GM23248 (cell line): ENCODE measurements at regions not wholly inside any gene's neighbourhood (a gene's known extent, or its start where the extent isn't known, plus 50 kb on each side); places are given as distances from the start of the nearest gene placed in this dataset.

Experiments
- DNase-seq: peaks from one replicate; pipeline ENCODE4 v3.0.0-alpha.2; 2015
- H2AFZ ChIP-seq: fragments of 200-600 bp; sonication (generic); 2 replicates; pipeline ENCODE4 v1.6.1; 2016; ENCODE audit warnings: antibody characterized with exemption
- H3F3A ChIP-seq: fragments of 200-600 bp; sonication (generic); 2 replicates; pipeline ENCODE4 v1.6.1; 2016; ENCODE audit warnings: mild to moderate bottlenecking, antibody characterized with exemption, mixed run types; ENCODE audit not compliant: insufficient read depth
- H3K27ac ChIP-seq: fragments of 200-600 bp; sonication (generic); 2 replicates; pipeline ENCODE4 v1.5.1; 2016; ENCODE audit warnings: mild to moderate bottlenecking
- H3K27me3 ChIP-seq: fragments of 200-600 bp; sonication (generic); replicated peaks from 2 replicates; pipeline ENCODE4 v1.6.1; 2016; ENCODE audit warnings: mild to moderate bottlenecking; ENCODE audit not compliant: insufficient read depth
- H3K36me3 ChIP-seq: fragments of 200-600 bp; sonication (generic); 2 replicates; pipeline ENCODE4 v1.6.1; 2016; ENCODE audit warnings: low read depth, mild to moderate bottlenecking
- H3K4me1 ChIP-seq: fragments of 200-600 bp; sonication (generic); 2 replicates; pipeline ENCODE4 v1.6.1; 2016; ENCODE audit warnings: mild to moderate bottlenecking; ENCODE audit not compliant: insufficient read depth
- H3K4me2 ChIP-seq: fragments of 200-600 bp; sonication (generic); one replicate; pipeline ENCODE4 v1.6.1; 2016; ENCODE audit warnings: mild to moderate bottlenecking; ENCODE audit not compliant: unreplicated experiment
- H3K4me3 ChIP-seq: fragments of 200-600 bp; sonication (generic); 2 replicates; pipeline ENCODE4 v1.5.1; 2016; ENCODE audit warnings: mild to moderate bottlenecking
- H3K79me2 ChIP-seq: fragments of 200-600 bp; sonication (generic); 2 replicates; pipeline ENCODE4 v1.6.1; 2016; ENCODE audit warnings: mild to moderate bottlenecking; ENCODE audit not compliant: insufficient read depth
- H3K9ac ChIP-seq: fragments of 200-600 bp; sonication (generic); 2 replicates; pipeline ENCODE4 v1.6.1; 2016; ENCODE audit warnings: mild to moderate bottlenecking
- H3K9me2 ChIP-seq: fragments of 200-600 bp; sonication (generic); 2 replicates; pipeline ENCODE4 v1.6.1; 2016; ENCODE audit warnings: mixed run types, mild to moderate bottlenecking, moderate library complexity; ENCODE audit not compliant: insufficient read depth
- H3K9me3 ChIP-seq: fragments of 200-600 bp; sonication (generic); one replicate; pipeline ENCODE4 v1.6.1; 2017; ENCODE audit warnings: low read depth
- H4K20me1 ChIP-seq: fragments of 200-600 bp; sonication (generic); 2 replicates; pipeline ENCODE4 v1.6.0; 2016; ENCODE audit not compliant: insufficient read depth
- EZH2 ChIP-seq: fragments of 200-600 bp; sonication (generic); IDR thresholded peaks from 2 replicates; pipeline ENCODE4 v1.6.1; 2018; ENCODE audit warnings: antibody characterized with exemption, mild to moderate bottlenecking; ENCODE audit not compliant: insufficient read depth, poor library complexity, severe bottlenecking
- EZH2phosphoT487 ChIP-seq: fragments of 200-600 bp; sonication (generic); IDR thresholded peaks from 2 replicates; pipeline ENCODE4 v1.6.1; 2018; ENCODE audit warnings: antibody characterized with exemption, moderate library complexity, mild to moderate bottlenecking, low read depth; ENCODE audit not compliant: insufficient read depth
- WGBS, 2 experiments: methylation state at CpG; one replicate each; pipeline ENCODE4 v1.1.6; 2015 to 2017; ENCODE audit warnings: low lambda C conversion rate in 2 of 2, low coverage in 1 of 2; ENCODE audit errors: missing lambda C conversion rate in 2 of 2; 5-methylcytosine and 5-hydroxymethylcytosine counted together
- in situ Hi-C: fragments of 300-500 bp; cut with MboI; formaldehyde crosslinking; loops from 2 replicates; pipeline ENCODE4 v1.15.0; 2020

- TF ChIP-seq EZH2phosphoT487 (no peak), EZH2 (no peak)
- Histone ChIP-seq H3K27ac (no peak overlapping the region), H4K20me1 (no peaks in the 10 kb centered on the region), H3K9me2 (no peaks in the 10 kb centered on the region), H3K4me1 (no peaks in the 10 kb centered on the region), H3K36me3 (no peaks in the 10 kb centered on the region), H2AFZ (no peak overlapping the region), H3K4me2 (no peak overlapping the region), H3K4me3 (no peak overlapping the region), H3K9me3 (no peaks in the 10 kb centered on the region), H3F3A (no peaks in the 10 kb centered on the region), H3K27me3 (no peaks in the 10 kb centered on the region), H3K9ac (no peak overlapping the region), H3K79me2 (no peaks in the 10 kb centered on the region)
- no peak for DNase-seq
- in situ Hi-C loops = no loop called here
- WGBS, 2 experiments = 14 to 25% methylated on average over 1 of the region's 1 CpG
Observed at GRCh38 chr5:28823231-28823630, 1784.8 kb upstream of the CDH9 start.

GRCh38 chr5:28822071-28822470 lies 1783.7 kb upstream of the CDH9 start:
- WGBS, 2 experiments = 1 to 9% methylated on average over 2 of the region's 2 CpGs
- no peak overlapping the region for H3K4me3 ChIP-seq
- in situ Hi-C loops = no loop called here
- H3K4me2 ChIP-seq = no peak overlapping the region
- no peak overlapping the region for H2AFZ ChIP-seq
- H3K27me3 ChIP-seq = no peaks in the 10 kb centered on the region
- H3K9me3 ChIP-seq = no peaks in the 10 kb centered on the region
- no peaks in the 10 kb centered on the region for H3K79me2 ChIP-seq
- no peak for DNase-seq
- no peak overlapping the region for H3K27ac ChIP-seq
- TF ChIP-seq EZH2phosphoT487 (no peak), EZH2 (no peak)
- no peaks in the 10 kb centered on the region for H3K4me1 ChIP-seq
- no peaks in the 10 kb centered on the region for H3F3A ChIP-seq
- H3K9me2 ChIP-seq = no peaks in the 10 kb centered on the region
- H3K9ac ChIP-seq = no peak overlapping the region
- H3K36me3 ChIP-seq = no peaks in the 10 kb centered on the region
- no peaks in the 10 kb centered on the region for H4K20me1 ChIP-seq

GRCh38 chr5:28810751-28811136 lies 1772.4 kb upstream of the CDH9 start:
- Histone ChIP-seq H3K4me2 (no peak overlapping the region), H3K4me3 (no peak overlapping the region), H3K9me2 (no peaks in the 10 kb centered on the region), H3K9me3 (no peaks in the 10 kb centered on the region), H4K20me1 (no peaks in the 10 kb centered on the region), H3K79me2 (no peaks in the 10 kb centered on the region), H3F3A (no peaks in the 10 kb centered on the region), H3K4me1 (no peaks in the 10 kb centered on the region), H3K36me3 (no peaks in the 10 kb centered on the region), H3K27ac (no peak overlapping the region), H3K9ac (no peak overlapping the region), H2AFZ (no peak overlapping the region), H3K27me3 (no peaks in the 10 kb centered on the region)
- WGBS, 2 experiments = 55 to 57% methylated on average over 4 of the region's 4 CpGs
- in situ Hi-C loops = no loop called here
- no peak for DNase-seq
- TF ChIP-seq EZH2 = no peak
- TF ChIP-seq EZH2phosphoT487 = no peak

- Histone ChIP-seq H3K36me3 (no peaks in the 10 kb centered on the region), H3K9me2 (no peaks in the 10 kb centered on the region), H3K79me2 (no peaks in the 10 kb centered on the region), H3K27ac (no peak overlapping the region), H2AFZ (no peak overlapping the region), H4K20me1 (no peaks in the 10 kb centered on the region), H3K9ac (no peak overlapping the region), H3K4me1 (no peaks in the 10 kb centered on the region), H3K4me3 (no peak overlapping the region), H3K4me2 (no peak overlapping the region), H3K27me3 (no peaks in the 10 kb centered on the region), H3K9me3 (no peaks in the 10 kb centered on the region), H3F3A (no peaks in the 10 kb centered on the region)
- in situ Hi-C loops = no loop called here
- TF ChIP-seq EZH2phosphoT487 = no peak
- no peak for TF ChIP-seq EZH2
- 64 to 65% methylated on average over 52 to 56 of the region's 56 CpGs for WGBS, 2 experiments
- no peak for DNase-seq
Observed at GRCh38 chr5:28809811-28810750, 1771.7 kb upstream of the CDH9 start.
